OCI-LY3 (cell line): ENCODE measurements at regions not wholly inside any gene's neighbourhood (a gene's known extent, or its start where the extent isn't known, plus 50 kb on each side); places are given as distances from the start of the nearest gene placed in this dataset.

ENCODE experiments used
- H2AFZ ChIP-seq: fragments of 200-600, 300-600 bp; shearing (Covaris generic); 2 replicates; pipeline ENCODE4 v1.6.0; 2014; ENCODE audit warnings: antibody characterized with exemption, low read depth, low read length
- H3K27ac ChIP-seq: fragments of 200-600, 300-600 bp; sonication (generic); 2 replicates; pipeline ENCODE4 v1.5.1; 2014; ENCODE audit warnings: mild to moderate bottlenecking, low read length, moderate library complexity, mixed read lengths
- H3K27me3 ChIP-seq: fragments of 200-600, 300-600 bp; sonication (generic); 2 replicates; pipeline ENCODE4 v1.6.1; 2014; ENCODE audit warnings: low read depth, low read length, mixed read lengths
- H3K36me3 ChIP-seq: fragments of 200-600, 300-600 bp; sonication (generic); replicated peaks from 2 replicates; pipeline ENCODE3; 2014; ENCODE audit warnings: low read depth, low read length, mixed read lengths
- H3K4me1 ChIP-seq: fragments of 300-600, 200-600 bp; sonication (generic); 2 replicates; pipeline ENCODE4 v1.6.1; 2014; ENCODE audit warnings: low read length, mixed read lengths
- H3K4me2 ChIP-seq: fragments of 200-600, 300-600 bp; sonication (generic); 2 replicates; pipeline ENCODE4 v1.6.1; 2014; ENCODE audit warnings: low read length, mixed read lengths
- H3K4me3 ChIP-seq: fragments of 300-600, 200-600 bp; sonication (generic); 2 replicates; pipeline ENCODE4 v1.5.1; 2014; ENCODE audit warnings: antibody characterized with exemption, mild to moderate bottlenecking, low read length, moderate library complexity
- H3K79me2 ChIP-seq: fragments of 300-600, 200-600 bp; shearing (Covaris generic); 2 replicates; pipeline ENCODE4 v1.6.1; 2014; ENCODE audit warnings: mild to moderate bottlenecking, low read length, mixed read lengths
- H3K9ac ChIP-seq: fragments of 300-600, 200-600 bp; shearing (Covaris generic); 2 replicates; pipeline ENCODE4 v1.6.0; 2014; ENCODE audit warnings: mild to moderate bottlenecking, low read length, moderate library complexity
- H3K9me3 ChIP-seq: fragments of 200-600, 300-600 bp; shearing (Covaris generic); 2 replicates; pipeline ENCODE4 v1.6.1; 2014; ENCODE audit warnings: low read length, mixed read lengths; ENCODE audit not compliant: insufficient read depth
- H4K20me1 ChIP-seq: fragments of 200-600, 300-600 bp; sonication (generic); 2 replicates; pipeline ENCODE4 v1.6.1; 2016; ENCODE audit warnings: low read length, mixed read lengths; ENCODE audit not compliant: insufficient read depth
- CTCF ChIP-seq: fragments of 200-600, 300-600 bp; sonication (generic); IDR thresholded peaks from 2 replicates; pipeline ENCODE4 v1.5.1; 2014; ENCODE audit warnings: antibody characterized with exemption, low read length, low read depth
- EZH2phosphoT487 ChIP-seq: fragments of 200-600 bp; shearing (Covaris generic); IDR thresholded peaks from 2 replicates; pipeline ENCODE4 v1.6.1; 2018; ENCODE audit warnings: antibody characterized with exemption, mixed run types, low read depth

- Histone ChIP-seq H3K9me3 (no peaks in the 10 kb centered on the region), H3K27me3 (peaks cover 10% of the 10 kb centered on the region), H3K9ac (no peak overlapping the region), H3K79me2 (no peaks in the 10 kb centered on the region), H3K36me3 (no peaks in the 10 kb centered on the region), H3K4me3 (no peak overlapping the region), H3K27ac (no peak overlapping the region), H4K20me1 (no peaks in the 10 kb centered on the region), H3K4me2 (no peak overlapping the region), H3K4me1 (no peaks in the 10 kb centered on the region), H2AFZ (no peak overlapping the region)
- TF ChIP-seq EZH2phosphoT487 (no peak), CTCF (no peak)
Observed at GRCh38 chr11:11681536-11681935, 59.7 kb upstream of the GALNT18 start.

DNA sequence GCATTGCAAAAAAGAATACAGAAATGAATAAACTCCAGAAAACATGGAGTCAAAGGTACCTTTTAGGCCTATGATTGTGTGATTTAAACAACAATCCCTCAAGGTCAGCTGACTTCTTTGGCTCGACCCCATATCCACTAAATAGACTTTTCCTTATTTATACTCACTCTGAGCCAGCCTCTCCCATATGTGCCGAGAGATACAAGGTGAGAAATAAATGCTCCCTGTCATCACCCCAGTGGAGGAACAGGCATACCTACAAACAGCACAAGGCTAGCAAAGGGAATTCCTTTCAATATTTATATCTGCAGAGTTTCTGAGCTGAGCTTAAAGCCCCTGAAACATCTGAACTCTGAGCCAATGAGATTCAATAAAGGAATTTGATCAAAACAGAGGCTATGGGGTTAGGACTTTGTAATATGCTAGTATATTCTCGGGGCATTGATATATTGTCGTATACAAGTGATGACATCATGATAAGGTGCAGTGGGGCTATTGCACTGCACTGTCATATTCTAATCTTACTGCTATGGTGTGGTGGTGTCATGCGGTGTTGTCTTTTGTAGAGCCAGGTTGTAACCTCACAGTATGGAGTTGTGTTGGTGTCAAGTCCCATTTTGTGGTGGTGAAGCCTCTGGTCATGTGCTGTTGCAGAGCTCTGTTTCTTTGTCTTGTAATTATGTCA lies 56.0 kb upstream of the GALNT18 start:
- Histone ChIP-seq H4K20me1 (no peaks in the 10 kb centered on the region), H3K36me3 (no peaks in the 10 kb centered on the region), H3K9me3 (no peaks in the 10 kb centered on the region), H3K4me2 (no peak overlapping the region), H3K79me2 (no peaks in the 10 kb centered on the region), H2AFZ (no peak overlapping the region), H3K27ac (no peak overlapping the region), H3K27me3 (peaks cover 12% of the 10 kb centered on the region), H3K4me1 (no peaks in the 10 kb centered on the region), H3K4me3 (no peak overlapping the region), H3K9ac (no peak overlapping the region)
- TF ChIP-seq CTCF (no peak), EZH2phosphoT487 (no peak)

- Histone ChIP-seq H3K4me1 (no peaks in the 10 kb centered on the region), H3K27ac (no peak overlapping the region), H4K20me1 (no peaks in the 10 kb centered on the region), H3K36me3 (no peaks in the 10 kb centered on the region), H3K9ac (no peak overlapping the region), H3K27me3 (peaks cover 16% of the 10 kb centered on the region; the same call in 1 of the 2 replicates), H3K9me3 (no peaks in the 10 kb centered on the region), H3K79me2 (no peaks in the 10 kb centered on the region), H3K4me3 (no peak overlapping the region), H2AFZ (no peak overlapping the region), H3K4me2 (no peak overlapping the region)
- no peak for TF ChIP-seq EZH2phosphoT487
- no peak for TF ChIP-seq CTCF
Observed at GRCh38 chr11:11675671-11676181, 53.9 kb upstream of the GALNT18 start.

DNA sequence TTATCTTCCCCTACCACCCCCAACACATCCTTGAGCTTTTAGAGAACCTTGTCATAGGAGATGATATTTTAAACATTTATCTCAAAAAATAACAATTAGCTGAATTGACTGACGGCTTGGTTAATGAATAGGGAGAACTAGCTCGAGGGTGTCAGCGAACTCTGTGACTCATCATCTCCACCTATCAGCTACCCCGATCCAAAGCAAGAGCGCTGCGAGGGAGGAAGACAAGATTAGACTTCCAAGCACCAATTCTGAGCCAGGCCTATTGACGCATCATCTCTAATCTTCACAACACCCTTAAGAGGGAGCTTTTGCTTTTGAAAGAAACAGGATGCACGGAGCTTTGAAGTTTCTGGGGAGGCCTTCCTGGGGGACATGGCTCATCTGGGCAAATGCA lies 51.0 kb upstream of the GALNT18 start:
- Histone ChIP-seq H3K4me3 (no peak overlapping the region), H2AFZ (no peak overlapping the region), H4K20me1 (no peaks in the 10 kb centered on the region), H3K27me3 (peaks cover 31% of the 10 kb centered on the region), H3K4me1 (no peaks in the 10 kb centered on the region), H3K79me2 (no peaks in the 10 kb centered on the region), H3K4me2 (no peak overlapping the region), H3K9me3 (no peaks in the 10 kb centered on the region), H3K27ac (no peak overlapping the region), H3K9ac (no peak overlapping the region), H3K36me3 (no peaks in the 10 kb centered on the region)
- TF ChIP-seq EZH2phosphoT487 (no peak), CTCF (no peak)
